ENCODE measurements at regions not wholly inside any gene's neighbourhood (a gene's known extent, or its start where the extent isn't known, plus 50 kb on each side); places are given as distances from the start of the nearest gene placed in this dataset.
"Not testable (repeated sequence)": the region's sequence is repeated elsewhere in the genome, so short reads cannot be mapped to it uniquely, and the experiment has no call there.

GRCh38 chr17:14575471-14575953 lies 274.6 kb downstream of the HS3ST3B1 start:
- no peaks in the 10 kb centered on the region for H3K36me3 ChIP-seq
- H3K27ac ChIP-seq = peak overlapping the region; percentile 12
- H3K4me3 ChIP-seq = no peak overlapping the region
- peak in 1 of 2 donors; percentile 53 for DNase-seq (ENCODE audit: low read depth in 1 of 2, low spot score in 1 of 2)
- H3K9me3 ChIP-seq (ENCODE audit: low read depth) = no peaks in the 10 kb centered on the region
- H3K27me3 ChIP-seq = no peaks in the 10 kb centered on the region
- peaks cover 5% of the 10 kb centered on the region for H3K4me1 ChIP-seq (ENCODE audit: low read depth)
- no peak for TF ChIP-seq CTCF (IDR thresholded peaks at IDR 0.05; ENCODE audit: low read depth, low read length)

DNA sequence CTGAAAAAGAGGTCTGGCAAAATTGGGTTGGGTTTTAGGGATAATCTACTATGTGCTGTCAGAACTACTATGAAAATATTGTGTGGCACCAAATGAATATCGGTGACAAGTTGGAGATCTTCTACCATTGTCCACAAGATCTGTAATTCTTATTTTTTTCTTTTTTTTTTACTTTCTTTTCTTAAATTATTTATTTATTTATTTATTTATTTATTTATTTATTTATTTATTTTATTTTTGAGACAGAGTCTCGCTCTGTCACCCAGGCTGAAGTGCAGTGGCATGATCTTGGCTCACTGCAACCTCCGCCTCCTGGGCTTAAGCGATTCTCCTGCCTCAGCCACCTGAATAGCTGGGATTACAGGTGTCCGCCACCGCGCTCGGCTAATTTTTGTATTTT lies 259.4 kb downstream of the HS3ST3B1 start:
- not testable (repeated sequence) for H3K36me3 ChIP-seq; H3K9me3 ChIP-seq (ENCODE audit: low read depth); H3K4me3 ChIP-seq; H3K27me3 ChIP-seq; H3K27ac ChIP-seq; DNase-seq (ENCODE audit: low read depth in 1 of 2, low spot score in 1 of 2); H3K4me1 ChIP-seq (ENCODE audit: low read depth)

GRCh38 chr17:14559264-14560119 lies 258.6 kb downstream of the HS3ST3B1 start:
- H3K36me3 ChIP-seq = no peaks in the 10 kb centered on the region
- TF ChIP-seq CTCF (IDR thresholded peaks at IDR 0.05; ENCODE audit: low read depth, low read length) = no peak
- H3K27me3 ChIP-seq = no peaks in the 10 kb centered on the region
- no peak overlapping the region for H3K4me3 ChIP-seq
- H3K4me1 ChIP-seq (ENCODE audit: low read depth) = no peaks in the 10 kb centered on the region
- H3K27ac ChIP-seq = no peak overlapping the region
- no peaks in the 10 kb centered on the region for H3K9me3 ChIP-seq (ENCODE audit: low read depth)
- no peak for DNase-seq (ENCODE audit: low read depth in 1 of 2, low spot score in 1 of 2)

DNA sequence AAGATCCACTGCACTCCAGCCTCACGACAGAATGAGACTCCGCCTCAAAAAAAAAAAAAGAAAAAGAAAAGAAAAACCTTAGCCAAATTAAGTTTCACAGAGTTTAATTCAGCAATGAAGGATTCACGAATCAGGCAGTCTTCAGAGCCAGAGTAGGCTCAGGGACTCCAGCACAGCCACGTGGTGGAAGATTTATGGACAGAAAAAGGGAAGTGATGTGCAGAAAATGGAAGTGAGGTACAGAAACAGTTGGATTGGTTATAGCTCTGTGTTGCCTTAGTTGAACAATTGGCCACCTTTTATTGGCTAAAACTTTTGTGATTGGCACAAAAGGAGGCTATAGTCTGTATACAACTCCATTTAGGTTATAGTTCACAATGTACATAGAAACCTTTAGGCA lies 256.6 kb downstream of the HS3ST3B1 start:
- no peak for TF ChIP-seq CTCF (IDR thresholded peaks at IDR 0.05; ENCODE audit: low read depth, low read length)
- Histone ChIP-seq H3K27me3 (no peaks in the 10 kb centered on the region), H3K9me3 (ENCODE audit: low read depth) (no peaks in the 10 kb centered on the region), H3K4me1 (ENCODE audit: low read depth) (no peaks in the 10 kb centered on the region), H3K36me3 (no peaks in the 10 kb centered on the region), H3K27ac (no peak overlapping the region), H3K4me3 (no peak overlapping the region)
- no peak for DNase-seq (ENCODE audit: low read depth in 1 of 2, low spot score in 1 of 2)

- DNase-seq (ENCODE audit: low read depth in 1 of 2, low spot score in 1 of 2) = no peak
- Histone ChIP-seq H3K27ac (no peak overlapping the region), H3K36me3 (no peaks in the 10 kb centered on the region), H3K27me3 (no peaks in the 10 kb centered on the region), H3K4me3 (no peak overlapping the region), H3K4me1 (ENCODE audit: low read depth) (no peaks in the 10 kb centered on the region), H3K9me3 (ENCODE audit: low read depth) (no peaks in the 10 kb centered on the region)
- no peak for TF ChIP-seq CTCF (IDR thresholded peaks at IDR 0.05; ENCODE audit: low read depth, low read length)
Measured at GRCh38 chr17:14553847-14554246, 253.0 kb downstream of the HS3ST3B1 start.

DNA sequence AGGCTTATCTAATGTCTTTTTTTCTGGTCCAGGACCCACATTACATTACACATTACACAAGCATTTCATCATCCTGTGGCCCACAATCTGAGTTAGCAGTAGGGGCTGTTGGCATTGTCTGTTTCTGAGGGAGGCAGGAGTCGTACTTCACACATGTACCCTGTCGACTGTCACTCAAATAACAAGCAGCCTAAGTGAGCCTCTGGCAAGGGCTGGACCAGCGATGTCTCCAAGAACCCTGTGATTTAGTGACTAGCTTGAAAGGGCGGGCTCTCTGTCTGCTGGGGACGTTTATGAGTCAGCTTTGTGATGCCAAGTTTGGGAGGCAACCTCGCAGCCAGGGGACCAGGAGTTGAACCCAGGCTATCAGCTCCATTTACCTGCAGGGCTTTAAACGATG lies 251.4 kb downstream of the HS3ST3B1 start:
- no peaks in the 10 kb centered on the region for H3K36me3 ChIP-seq
- no peak overlapping the region for H3K27ac ChIP-seq
- no peaks in the 10 kb centered on the region for H3K27me3 ChIP-seq
- no peak overlapping the region for H3K4me3 ChIP-seq
- no peak for TF ChIP-seq CTCF (IDR thresholded peaks at IDR 0.05; ENCODE audit: low read depth, low read length)
- no peaks in the 10 kb centered on the region for H3K4me1 ChIP-seq (ENCODE audit: low read depth)
- peak in 1 of 2 donors; percentile 3 for DNase-seq (ENCODE audit: low read depth in 1 of 2, low spot score in 1 of 2)
- H3K9me3 ChIP-seq (ENCODE audit: low read depth) = no peaks in the 10 kb centered on the region

Measured in cardiac muscle cell (in vitro differentiated cells and primary cell).